Choroid plexus epithelial cell (primary cell): ENCODE measurements at regions not wholly inside any gene's neighbourhood (a gene's known extent, or its start where the extent isn't known, plus 50 kb on each side); places are given as distances from the start of the nearest gene placed in this dataset.
"Not testable (repeated sequence)": the region's sequence is repeated elsewhere in the genome, so short reads cannot be mapped to it uniquely, and the experiment has no call there.

Source experiments
- DNase-seq: peaks from one replicate; pipeline ENCODE4 v3.0.0-alpha.2; 2010; ENCODE audit warnings: low read depth
- H3K4me3 ChIP-seq: 2 replicates; pipeline ENCODE4 v1.5.1; 2011; ENCODE audit warnings: low read depth, mild to moderate bottlenecking, control low read depth, low read length, moderate library complexity
- CTCF ChIP-seq: conservative IDR thresholded peaks from 2 replicates; pipeline ENCODE4 v1.5.1; 2011; ENCODE audit warnings: low read depth, mild to moderate bottlenecking, control low read depth, inconsistent platforms, low read length, moderate library complexity

- no peak overlapping the region for H3K4me3 ChIP-seq
- no peak for DNase-seq
- TF ChIP-seq CTCF, result no peak
Measured at GRCh38 chr3:26291840-26292239, 330.7 kb upstream of the LRRC3B start.

- no peak for DNase-seq
- TF ChIP-seq CTCF, result no peak
- no peak overlapping the region for H3K4me3 ChIP-seq
Measured at GRCh38 chr3:26292780-26293179, 329.8 kb upstream of the LRRC3B start.

- TF ChIP-seq CTCF, result no peak
- H3K4me3 ChIP-seq, result no peak overlapping the region
- DNase-seq, result no peak
Measured at GRCh38 chr3:26293329-26293844, 329.2 kb upstream of the LRRC3B start.

- H3K4me3 ChIP-seq, result no peak overlapping the region
- TF ChIP-seq CTCF, result no peak
- DNase-seq, result no peak
Measured at GRCh38 chr3:26307192-26307591, 315.4 kb upstream of the LRRC3B start.

GRCh38 chr3:26307787-26308186, 314.8 kb upstream of the LRRC3B start:
- DNase-seq, result no peak
- no peak for TF ChIP-seq CTCF
- H3K4me3 ChIP-seq, result no peak overlapping the region

GRCh38 chr3:26308454-26308853, 314.1 kb upstream of the LRRC3B start:
- DNase-seq, result no peak

GRCh38 chr3:26309536-26309935, 313.0 kb upstream of the LRRC3B start:
- H3K4me3 ChIP-seq, DNase-seq: not testable (repeated sequence)

More at GRCh38 chr3:26308454-26308853, 314.1 kb upstream of the LRRC3B start:
- no peak overlapping the region for H3K4me3 ChIP-seq
- no peak for TF ChIP-seq CTCF

GRCh38 chr3:26312816-26313215, 309.8 kb upstream of the LRRC3B start:
- no peak for TF ChIP-seq CTCF
- no peak for DNase-seq
- H3K4me3 ChIP-seq, result no peak overlapping the region
